GM21723 (cell line): ENCODE measurements at regions not wholly inside any gene's neighbourhood (a gene's known extent, or its start where the extent isn't known, plus 50 kb on each side); places are given as distances from the start of the nearest gene placed in this dataset.
"Not testable (repeated sequence)": the region's sequence is repeated elsewhere in the genome, so short reads cannot be mapped to it uniquely, and the experiment has no call there.

Source experiments
- ATAC-seq: cut with Tn5 transposase; IDR thresholded peaks from one replicate; pipeline ENCODE4 v1.9.1; 2021; ENCODE audit warnings: mild to moderate bottlenecking, moderate library complexity; ENCODE audit not compliant: unreplicated experiment

DNA sequence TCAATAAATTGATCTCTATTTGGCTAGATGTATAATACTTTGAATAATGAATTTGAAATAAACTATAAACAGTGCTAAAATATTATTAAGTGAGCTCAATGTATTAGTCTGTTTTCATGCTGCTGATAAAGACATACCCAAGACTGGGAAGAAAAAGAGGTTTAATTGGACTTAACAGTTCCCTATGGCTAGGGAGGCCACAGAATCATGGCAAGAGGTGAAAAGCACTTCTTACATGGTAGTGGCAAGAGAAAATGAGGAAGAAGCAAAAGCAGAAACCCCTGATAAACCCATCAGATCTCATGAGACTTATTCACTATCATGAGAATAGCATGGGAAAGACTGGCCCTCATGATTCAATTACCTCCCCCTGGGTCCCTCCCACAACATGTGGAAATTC is 2092.4 kb upstream of the ACO1 start:
- not testable (repeated sequence) for ATAC-seq

DNA sequence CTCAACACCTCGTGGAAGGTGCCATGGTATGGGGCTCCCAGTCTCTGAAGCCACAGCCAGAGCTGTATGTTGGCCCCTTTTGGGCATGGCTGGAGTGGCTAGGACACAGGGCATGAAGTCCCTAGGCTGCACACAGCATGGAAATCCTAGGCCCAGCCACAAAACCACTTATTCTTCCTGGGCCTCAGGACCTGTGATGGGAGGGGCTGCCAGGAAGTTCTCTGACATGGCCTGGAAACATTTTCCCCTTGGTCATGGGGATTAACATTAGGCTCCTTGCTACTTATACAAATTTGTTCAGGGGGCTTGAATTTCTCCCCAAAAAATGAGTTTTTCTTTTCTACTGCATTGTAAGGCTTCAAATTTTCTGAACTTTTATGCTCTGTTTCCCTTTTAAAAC is 2091.2 kb upstream of the ACO1 start:
- ATAC-seq, result no peak

DNA sequence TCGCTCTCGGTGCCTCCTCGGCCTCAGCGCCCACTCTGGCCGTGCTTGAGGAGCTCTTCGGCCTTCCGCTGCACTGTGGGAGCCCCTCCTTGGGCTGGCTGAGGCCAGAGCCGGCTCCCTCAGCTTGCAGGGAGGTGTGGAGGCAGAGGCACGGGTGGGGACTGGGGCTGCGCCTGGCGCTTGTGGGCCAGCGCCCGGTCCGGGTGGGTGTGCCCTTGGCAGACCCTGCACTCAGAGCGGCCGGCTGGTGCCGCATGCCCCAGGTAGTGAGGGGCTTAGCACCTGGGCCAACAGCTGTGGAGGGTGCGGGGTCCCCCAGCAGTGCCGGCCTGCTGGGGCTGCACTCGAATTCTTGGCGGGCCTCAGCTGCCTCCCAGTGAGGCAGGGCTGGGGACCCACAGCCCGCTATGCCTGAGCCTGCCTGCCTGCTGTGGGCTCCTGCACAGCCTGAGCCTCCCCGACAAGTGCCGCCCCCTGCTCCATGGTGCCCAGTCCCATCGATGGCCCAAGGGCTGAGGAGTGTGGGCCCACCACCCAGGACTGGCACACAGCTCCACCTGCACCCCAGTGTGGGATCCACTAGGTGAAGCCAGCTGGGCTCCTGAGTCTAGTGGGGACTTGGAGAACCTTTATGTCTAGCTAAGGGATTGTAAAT is 2085.2 kb upstream of the ACO1 start:
- ATAC-seq, result no peak

DNA sequence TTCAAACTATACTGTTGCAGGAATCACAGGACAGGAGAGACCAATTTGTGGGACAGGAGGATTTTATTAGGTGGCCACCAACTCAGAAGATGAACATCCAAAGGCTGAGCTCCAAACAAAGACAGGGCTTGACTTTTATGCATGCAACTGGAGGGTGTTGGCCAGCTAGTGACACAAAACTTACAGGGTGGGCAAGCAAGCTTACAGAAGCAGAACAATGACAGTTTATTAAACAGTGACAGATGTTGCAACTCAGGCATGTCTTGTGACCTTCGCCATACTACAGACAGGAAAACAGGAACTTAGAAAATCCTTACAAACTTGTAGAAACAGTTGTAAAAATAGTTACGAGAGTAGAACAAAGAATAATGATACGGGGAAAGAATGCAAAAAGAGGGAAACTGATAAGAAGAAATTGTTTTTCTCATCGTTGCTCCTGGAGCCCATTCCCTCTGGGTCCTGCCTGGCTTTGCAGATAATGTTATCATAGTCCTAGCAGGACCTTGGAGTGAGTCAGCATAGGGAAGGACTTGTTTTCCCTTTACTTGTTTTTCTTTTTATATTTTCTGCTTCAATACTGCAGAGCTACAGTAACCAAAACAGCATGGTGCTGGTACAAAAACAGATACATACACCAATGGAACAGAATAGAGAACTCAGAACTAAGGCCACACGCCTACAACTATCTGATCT is 2083.0 kb upstream of the ACO1 start:
- ATAC-seq, result no peak

DNA sequence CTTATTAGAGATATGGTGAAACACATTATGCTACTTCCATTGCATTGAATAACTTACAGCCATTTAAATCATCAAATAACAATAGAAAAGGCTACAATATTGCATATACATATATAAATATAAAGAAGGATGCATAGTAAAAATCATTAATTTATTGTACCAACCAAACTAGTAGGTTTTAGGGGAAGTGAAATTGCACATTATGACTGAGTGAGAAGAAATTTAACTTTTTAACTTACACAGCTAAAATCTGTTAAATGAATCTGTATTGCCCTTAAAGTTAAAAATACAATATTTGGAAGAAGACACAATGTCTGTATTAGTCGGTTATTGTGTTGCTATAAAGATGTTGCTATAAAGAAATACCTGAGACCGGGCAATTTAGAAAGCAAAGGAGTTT is 2073.7 kb upstream of the ACO1 start:
- no peak for ATAC-seq

DNA sequence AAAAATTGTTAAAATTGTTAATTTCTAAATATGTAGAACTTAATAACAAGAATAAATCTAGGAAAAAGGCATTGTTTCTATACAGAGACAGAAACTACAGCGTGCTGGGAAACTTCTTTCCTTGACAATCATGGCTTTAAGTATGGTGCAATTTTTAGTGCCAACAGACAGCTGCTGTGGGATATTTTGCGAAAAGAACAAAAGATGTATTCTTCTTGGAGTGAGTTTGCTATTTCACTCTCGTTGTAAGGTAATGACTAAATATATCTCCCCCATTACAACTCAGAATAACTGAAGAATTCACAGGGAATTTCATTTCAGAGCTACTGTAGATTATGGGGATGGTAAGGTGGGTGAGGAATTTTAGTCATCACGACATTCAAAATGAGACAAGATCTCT is 2055.0 kb upstream of the ACO1 start:
- ATAC-seq, result no peak

DNA sequence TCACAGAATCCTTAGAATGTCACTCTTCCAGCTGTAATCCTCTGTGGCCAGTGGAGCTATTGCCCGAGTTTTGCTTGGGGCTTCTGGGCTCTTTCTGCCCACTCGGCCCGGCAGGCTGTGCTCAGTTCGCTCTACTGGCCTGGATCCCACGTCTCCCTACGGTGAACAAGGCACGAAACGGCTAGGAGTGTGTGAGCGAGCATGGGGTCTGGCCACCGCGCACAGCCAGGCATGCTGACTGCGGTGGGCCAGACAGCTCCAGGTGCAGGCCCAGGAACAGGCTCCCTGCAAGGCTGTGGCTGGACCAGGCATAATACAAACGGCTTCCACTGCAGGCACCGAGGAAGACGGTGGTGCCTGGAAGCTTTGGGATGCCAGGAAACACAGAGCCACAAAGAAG is 2035.5 kb upstream of the ACO1 start:
- no peak for ATAC-seq

DNA sequence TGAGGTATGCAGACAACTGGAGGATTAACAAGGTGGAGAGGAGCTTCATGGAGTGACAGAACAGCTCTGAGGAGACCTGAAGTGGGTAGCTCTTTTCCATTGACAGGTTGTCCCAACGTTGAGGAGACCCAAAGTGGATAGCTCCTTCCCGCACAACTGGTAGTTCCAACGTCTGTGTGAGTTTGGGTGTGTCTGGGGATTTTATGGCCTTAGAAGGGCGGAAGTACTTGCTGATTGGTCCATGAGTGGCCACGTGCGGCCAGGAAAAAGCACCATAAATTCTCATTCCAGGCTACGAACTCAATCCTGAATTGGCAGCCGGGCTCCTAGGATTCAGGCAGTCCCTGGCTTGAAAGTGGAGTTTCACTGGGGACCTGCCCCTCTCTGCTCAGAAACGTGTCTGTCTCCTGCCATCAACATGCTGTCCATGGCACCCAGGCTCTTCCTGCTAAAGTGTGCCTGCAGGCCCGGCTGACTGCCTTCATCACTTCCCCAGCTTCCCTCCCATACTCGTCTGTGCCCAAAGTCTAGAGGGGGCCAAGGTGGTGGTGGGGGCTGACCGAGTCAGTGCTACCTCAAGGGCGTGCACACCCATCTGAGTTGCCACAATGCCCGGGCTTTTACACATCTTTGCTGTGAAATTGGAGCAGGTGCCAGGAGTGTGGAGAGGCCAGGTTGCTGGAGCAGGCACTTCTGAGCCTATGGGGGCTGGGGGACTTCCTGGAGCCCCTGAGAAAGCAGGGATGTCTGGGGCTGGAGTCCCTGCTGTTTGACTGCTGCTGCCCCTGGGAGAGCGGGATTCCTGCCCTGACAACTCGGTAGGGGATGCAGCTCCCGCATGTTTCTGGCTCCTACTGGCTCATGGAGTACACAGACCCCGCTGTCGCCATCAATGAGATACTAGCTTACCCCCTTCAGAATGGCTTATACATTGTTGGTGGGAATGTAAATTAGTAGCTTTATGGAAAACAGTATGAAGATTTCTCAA is 2034.6 kb upstream of the ACO1 start:
- ATAC-seq, result no peak

DNA sequence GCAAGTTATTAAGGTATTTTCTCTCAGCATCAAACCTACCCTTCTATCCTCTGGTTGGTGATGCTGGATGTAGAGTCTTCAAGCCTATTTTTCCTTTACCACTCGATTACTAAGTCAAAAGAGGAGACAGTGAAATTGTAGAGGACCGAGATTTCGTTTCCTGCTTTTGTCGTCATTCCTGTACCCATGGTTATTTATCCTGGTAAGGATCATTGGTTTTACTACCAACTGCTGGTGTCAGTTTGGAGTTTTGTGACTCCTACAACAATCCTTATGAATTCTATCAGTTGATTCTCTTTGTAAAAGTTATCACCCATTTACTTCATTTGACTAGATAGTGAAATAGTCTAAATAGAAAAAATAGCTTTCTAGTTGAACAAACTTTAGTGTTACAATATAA is 2028.2 kb upstream of the ACO1 start:
- ATAC-seq, result no peak

DNA sequence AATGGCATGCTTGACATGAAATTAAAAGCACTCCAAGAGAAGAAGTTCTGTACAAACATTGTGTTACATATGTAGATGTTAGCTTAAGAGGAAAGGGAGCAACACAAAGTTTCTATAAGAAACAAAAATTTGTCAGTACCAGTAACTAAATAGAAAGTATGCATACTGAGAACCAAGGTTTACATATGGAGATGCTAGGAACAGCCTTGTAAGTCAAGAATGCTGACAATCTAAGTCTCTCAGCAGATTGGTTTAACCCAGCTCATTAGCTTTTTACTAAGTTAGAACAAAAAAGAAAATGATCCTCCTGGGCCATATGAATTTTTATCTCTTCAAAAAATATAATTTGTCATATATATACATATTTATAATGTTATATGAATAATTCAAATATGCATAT is 2022.1 kb upstream of the ACO1 start:
- ATAC-seq, result no peak

DNA sequence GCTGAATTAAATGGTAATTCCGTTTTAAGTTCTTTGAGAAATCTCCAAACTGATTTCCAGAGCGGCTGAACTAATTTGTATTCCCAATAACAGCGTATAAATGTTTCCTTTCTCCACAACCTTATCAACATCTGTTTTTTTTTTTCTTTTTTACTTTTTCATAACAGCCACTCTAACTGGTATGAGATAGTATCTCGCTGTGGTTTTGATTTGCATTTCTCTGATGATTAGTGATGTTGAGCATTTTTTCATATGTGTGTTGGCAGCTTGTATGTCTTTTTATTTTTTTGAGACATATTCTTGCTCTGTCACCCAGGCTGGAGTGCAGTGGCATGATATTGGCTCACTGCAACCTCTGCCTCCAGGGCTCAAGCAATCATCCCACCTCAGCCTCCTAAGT is 2018.3 kb upstream of the ACO1 start:
- not testable (repeated sequence) for ATAC-seq

DNA sequence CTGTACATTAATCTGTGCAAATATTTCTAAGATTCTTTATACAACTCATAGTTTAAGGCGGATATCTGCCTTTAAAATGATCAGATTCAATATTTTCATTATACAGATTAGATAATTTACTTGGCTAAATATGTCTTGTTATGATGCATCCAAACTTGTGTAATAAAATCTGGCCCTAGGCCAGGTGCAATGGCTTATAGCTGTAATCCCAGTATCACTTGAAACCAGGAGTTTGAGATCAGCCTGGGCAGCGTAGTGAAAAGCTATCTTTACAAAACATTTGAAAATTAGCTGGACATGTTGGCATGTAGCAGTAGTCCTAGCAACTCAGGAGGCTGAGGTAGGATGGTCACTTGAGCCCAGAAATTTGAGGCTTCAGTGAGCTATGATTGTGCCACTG is 2002.2 kb upstream of the ACO1 start:
- no peak for ATAC-seq

DNA sequence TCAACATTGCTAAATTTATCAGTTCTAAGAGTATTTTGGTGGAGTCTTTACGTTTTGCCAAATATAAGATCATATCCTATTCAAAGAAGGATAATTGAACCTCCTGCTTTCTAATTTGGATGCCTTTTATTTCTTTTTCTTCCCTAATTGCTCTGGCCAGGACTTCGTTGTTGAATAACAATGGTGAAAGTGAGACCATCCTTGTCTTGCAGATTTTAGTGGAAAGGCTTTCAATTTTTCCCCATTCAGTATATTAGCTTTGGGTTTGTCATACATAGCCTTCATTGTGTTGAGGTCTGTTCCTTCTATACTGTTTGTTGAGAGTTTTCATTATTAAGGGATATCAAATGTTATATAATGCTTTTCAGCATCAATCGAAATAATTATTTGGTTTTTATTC is 1974.2 kb upstream of the ACO1 start:
- ATAC-seq, result no peak

DNA sequence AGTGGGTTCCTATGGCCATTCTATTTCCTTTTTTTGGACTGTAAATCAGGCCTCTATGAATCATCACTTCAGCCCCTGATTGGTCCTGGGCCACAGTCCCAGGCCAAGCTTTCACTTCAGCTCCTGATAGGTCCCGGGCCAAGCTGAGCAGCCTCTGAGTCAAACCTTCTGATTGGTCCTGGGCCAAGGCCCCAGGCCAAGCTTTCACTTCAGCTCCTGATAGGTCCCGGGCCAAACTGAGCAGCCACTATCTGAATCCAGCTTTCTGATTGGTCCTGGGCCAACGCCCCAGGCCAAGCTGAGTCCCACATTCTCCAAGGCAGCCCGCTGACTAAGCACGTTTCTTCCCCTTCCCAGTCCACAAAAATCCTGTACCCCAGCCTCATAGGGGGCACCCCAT is 1972.9 kb upstream of the ACO1 start:
- no peak for ATAC-seq

DNA sequence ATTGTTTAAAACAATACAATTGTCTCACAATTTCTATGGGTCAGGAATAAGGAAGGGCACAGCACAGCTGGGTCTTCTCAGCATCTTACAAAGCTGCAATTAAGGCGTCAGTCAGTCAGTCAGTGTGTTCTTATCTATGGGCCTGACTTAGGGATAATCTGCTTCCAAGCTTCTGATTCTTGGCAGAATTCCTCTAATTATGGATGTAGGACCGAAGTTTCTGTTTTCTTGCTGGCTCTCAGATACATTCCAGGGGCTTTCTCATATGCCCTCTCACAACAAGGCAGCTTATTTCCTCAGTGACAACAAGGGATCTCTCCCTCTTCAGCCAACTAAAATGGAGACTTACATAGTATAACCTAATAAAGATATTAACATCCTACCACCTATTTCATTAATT is 1925.3 kb upstream of the ACO1 start:
- ATAC-seq, result no peak

DNA sequence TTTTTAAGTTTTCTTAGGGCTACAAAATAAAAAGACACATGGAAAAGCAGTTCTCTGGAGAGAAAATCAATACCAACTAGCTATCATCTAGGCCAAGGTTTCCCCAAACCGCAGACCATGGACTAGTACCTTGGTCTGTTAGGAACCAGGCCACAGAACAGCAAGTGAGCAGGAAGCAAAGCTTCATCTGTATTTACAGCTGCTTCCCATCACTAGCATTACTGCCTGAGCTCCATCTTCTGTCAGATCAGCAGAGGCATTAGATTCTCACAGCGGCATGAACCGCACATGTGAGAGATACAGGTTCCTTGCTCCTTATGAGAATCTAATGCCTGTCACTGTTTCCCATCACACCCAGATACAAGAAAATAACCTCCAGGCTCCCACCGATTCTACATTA is 1907.6 kb upstream of the ACO1 start:
- ATAC-seq, result no peak

DNA sequence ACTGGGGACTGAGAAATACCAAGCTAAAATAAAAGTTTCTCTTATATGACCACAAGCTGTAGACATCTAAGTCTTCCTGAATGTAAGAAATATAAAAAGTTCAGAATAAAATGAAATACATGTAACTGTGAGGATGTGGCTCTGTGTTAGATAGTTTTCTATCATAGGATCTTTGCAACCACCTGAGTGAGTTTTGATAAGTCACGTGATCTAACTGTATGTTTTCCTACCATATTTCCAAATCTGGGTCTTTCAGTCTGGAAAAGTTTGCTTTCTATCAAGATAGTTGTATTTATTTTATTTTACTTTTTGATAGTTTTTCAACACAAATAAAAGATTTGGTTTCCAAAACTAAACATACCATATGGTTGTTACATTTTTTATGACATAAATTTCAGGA is 1905.8 kb upstream of the ACO1 start:
- no peak for ATAC-seq

DNA sequence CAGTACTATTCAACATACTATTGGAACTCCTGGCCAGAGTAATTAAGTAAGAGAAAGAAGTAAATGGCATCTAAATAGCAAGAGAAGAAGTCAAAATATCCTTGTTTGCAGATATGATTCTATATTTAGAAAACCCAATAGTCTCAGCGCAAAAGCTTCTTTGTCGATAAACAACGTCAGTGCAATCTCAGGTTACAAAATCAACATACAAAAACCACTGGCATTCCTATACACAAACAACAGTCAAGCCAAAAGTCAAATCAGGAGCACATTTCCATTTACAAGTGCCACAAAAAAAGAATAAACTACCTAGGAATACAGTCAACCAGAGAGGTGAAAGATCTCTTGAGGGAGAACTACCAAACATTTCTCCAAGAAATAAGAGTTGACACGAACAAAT is 1901.9 kb upstream of the ACO1 start:
- ATAC-seq, result no peak

DNA sequence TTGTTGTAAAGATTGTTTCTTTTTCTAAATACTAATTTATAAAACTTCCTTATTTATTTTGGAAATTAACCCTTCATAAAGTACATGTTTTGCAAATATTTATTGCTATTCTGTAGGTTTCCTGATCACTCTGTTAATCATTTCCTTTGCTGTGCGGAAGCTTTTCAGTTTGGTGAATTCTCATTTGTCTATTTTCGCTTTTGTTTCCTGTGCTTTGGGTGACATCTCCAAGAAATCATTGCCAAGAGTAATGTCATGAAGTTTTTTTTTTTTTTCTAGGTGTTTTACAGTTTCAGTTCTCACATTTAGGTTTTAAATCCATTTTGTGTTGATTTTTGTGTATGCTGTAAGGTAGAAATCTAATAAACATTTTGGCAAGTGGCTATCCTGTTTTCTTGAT is 1899.8 kb upstream of the ACO1 start:
- no peak for ATAC-seq

DNA sequence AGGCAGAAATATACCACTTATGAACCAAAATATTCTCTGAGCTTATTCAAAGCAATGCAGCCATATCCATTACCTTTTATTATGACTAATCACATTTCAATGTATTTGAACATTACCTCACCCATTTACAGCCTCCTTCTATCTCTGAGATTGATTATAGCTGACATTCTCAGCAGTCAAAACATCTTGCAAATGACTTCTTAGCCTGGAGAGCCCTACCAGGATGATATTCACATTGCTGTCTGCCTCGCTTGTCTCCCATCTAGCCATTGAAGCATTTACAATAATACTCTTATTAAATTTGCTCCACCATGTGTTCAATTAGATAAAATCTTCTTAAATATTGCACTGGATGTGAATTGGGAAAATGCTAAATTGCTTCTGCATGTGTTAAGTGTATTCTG is 1879.9 kb upstream of the ACO1 start:
- no peak for ATAC-seq

DNA sequence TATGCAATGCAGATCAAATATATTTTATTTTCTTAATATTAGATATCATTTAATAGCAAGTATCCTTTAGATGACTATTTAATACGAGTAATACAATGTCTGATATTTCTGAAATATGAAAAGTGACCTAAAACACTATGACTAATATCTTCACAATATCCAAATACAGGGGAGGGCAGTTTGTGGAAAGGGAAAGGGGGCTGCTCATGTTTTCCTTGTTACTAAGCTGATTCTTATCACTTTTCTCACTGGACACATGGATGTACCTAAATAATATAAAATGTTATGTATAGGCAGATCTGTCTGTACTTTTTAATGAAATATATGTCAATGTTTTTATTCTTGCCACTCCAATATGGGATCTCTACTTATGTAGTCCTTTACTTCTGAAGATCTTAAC is 1879.1 kb upstream of the ACO1 start:
- no peak for ATAC-seq

DNA sequence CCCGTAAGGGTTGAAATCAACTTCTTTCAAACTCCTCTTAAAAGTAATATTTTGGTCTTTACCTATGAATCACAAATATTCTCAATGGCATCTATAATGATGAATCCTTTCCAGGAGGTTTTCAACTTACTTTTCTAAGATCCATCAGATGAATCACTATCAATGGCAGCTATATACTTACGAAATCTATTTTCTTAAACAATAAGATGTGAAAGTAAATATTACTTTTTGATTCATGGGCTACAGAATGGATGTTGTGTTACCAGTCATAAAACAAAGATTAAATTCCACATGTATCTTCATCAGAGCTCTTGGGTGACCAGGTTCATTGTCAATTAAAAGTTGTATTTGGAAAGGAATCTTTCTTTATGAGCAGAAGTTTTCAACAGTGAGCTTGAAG is 1877.7 kb upstream of the ACO1 start:
- ATAC-seq, result no peak
